HepG2 (cell line): ENCODE measurements at regions not wholly inside any gene's neighbourhood (a gene's known extent, or its start where the extent isn't known, plus 50 kb on each side); places are given as distances from the start of the nearest gene placed in this dataset.

Experiments
- ATAC-seq: fragments of 200-7000 bp; cut with Tn5 transposase; 3 replicates; pipeline ENCODE4 v1.9.1; 2020; ENCODE audit warnings: mild to moderate bottlenecking, moderate library complexity
- BruUV-seq: library from RNA; stranded (reverse); fragments of 400-500 nt; replicated peaks from 2 replicates; lab custom pipeline; 2021; lab: Mats Ljungman, UMichigan
- CTCF ChIA-PET: fragments of 300-600 bp; formaldehyde crosslinking; extraction: SDS; loops from one replicate; lab custom pipeline; 2021; ENCODE audit warnings: low total read pairs, inconsistent platforms, low intra/inter-chr PET ratio; lab: Yijun Ruan, JAX
- POLR2A ChIA-PET: fragments of 350-600 bp; sonication (Branson Sonifier 250); formaldehyde crosslinking; loops from one replicate; lab custom pipeline; 2020; ENCODE audit warnings: antibody characterized with exemption, inconsistent platforms; lab: Yijun Ruan, JAX
- DNase-seq: peaks from one replicate; pipeline ENCODE4 v3.0.0-alpha.2; 2015; ENCODE audit warnings: low spot score
- FAIRE-seq: peaks from 3 replicates; lab custom pipeline; 2011; peaks lifted over from hg19 to GRCh38; lab: Jason Lieb, UNC
- H2AFZ ChIP-seq: one replicate; pipeline ENCODE4 v1.6.1; 2011; ENCODE audit warnings: low read length, inconsistent platforms
- H3K27ac ChIP-seq: fragments of 300-600 bp; 3 replicates; pipeline ENCODE4 v1.8.0; 2011; ENCODE audit warnings: mixed run types, mild to moderate bottlenecking, mixed read lengths, low read length, inconsistent platforms; ENCODE audit not compliant: insufficient read depth; ENCODE audit errors: extremely low read length
- H3K27me3 ChIP-seq, 2 experiments: fragments of 200-600 bp in 1 of 2; 2 replicates in 1 of 2; 3 replicates in 1 of 2; pipeline versions ENCODE4 v1.6.0 to v1.8.0; 2011; ENCODE audit warnings: low read length in 2 of 2, mild to moderate bottlenecking in 2 of 2, moderate library complexity in 2 of 2, inconsistent platforms in 1 of 2; ENCODE audit not compliant: insufficient read depth in 2 of 2, control insufficient read depth in 1 of 2
- H3K36me3 ChIP-seq, 2 experiments: fragments of 200-600 bp in 1 of 2; replicated peaks in 1 of 2; 2 replicates in 1 of 2; 3 replicates in 1 of 2; pipeline versions ENCODE4 v1.5.1 to v1.8.0; 2011; ENCODE audit warnings: low read length in 2 of 2, inconsistent platforms in 1 of 2; ENCODE audit not compliant: insufficient read depth in 2 of 2, control insufficient read depth in 1 of 2
- H3K4me1 ChIP-seq: 2 replicates; pipeline ENCODE4 v1.5.1; 2012; ENCODE audit warnings: low read length, inconsistent platforms; ENCODE audit not compliant: insufficient read depth
- H3K4me2 ChIP-seq: 2 replicates; pipeline ENCODE4 v1.6.0; 2011; ENCODE audit warnings: low read depth, low read length, inconsistent platforms
- H3K4me3 ChIP-seq, 3 experiments: fragments of 200-600 bp in 1 of 3; sonication (generic), shearing (Covaris generic) in 1 of 3; replicated peaks in 1 of 3; 2 replicates each; pipeline ENCODE4 v1.5.1; 2011 to 2016; ENCODE audit warnings: low read length in 3 of 3, inconsistent platforms in 2 of 3, low read depth in 2 of 3, mild to moderate bottlenecking in 2 of 3, control low read depth in 1 of 3, mixed read lengths in 1 of 3; ENCODE audit not compliant: insufficient read depth in 1 of 3
- H3K79me2 ChIP-seq: one replicate; pipeline ENCODE4 v1.6.1; 2011; ENCODE audit warnings: low read length, inconsistent platforms; ENCODE audit not compliant: insufficient read depth
- H3K9ac ChIP-seq: 2 replicates; pipeline ENCODE4 v1.6.0; 2011; ENCODE audit warnings: mild to moderate bottlenecking, low read depth, low read length, inconsistent platforms; ENCODE audit not compliant: insufficient read depth
- H3K9me3 ChIP-seq: 2 replicates; pipeline ENCODE4 v1.5.1; 2012; ENCODE audit warnings: mild to moderate bottlenecking, low read length
- H4K20me1 ChIP-seq: 2 replicates; pipeline ENCODE4 v1.6.0; 2011; ENCODE audit warnings: inconsistent platforms, mild to moderate bottlenecking, low read length, moderate library complexity; ENCODE audit not compliant: insufficient read depth
- DPF2 ChIP-seq: sonication (generic); formaldehyde crosslinking; IDR thresholded peaks from 2 replicates; pipeline ENCODE4 v1.4.0; 2020; ENCODE audit warnings: mild to moderate bottlenecking, low read depth, missing genetic modification reagents, borderline replicate concordance
- LBX2 ChIP-seq: sonication (generic); formaldehyde crosslinking; IDR thresholded peaks from 2 replicates; pipeline ENCODE4 v1.5.0; 2020; ENCODE audit warnings: missing genetic modification reagents, mild to moderate bottlenecking, borderline replicate concordance
- MATR3 ChIP-seq: sonication (generic); formaldehyde crosslinking; IDR thresholded peaks from 2 replicates; pipeline ENCODE4 v1.4.0; 2020; ENCODE audit warnings: missing genetic modification reagents
- MTA1 ChIP-seq: sonication (generic); formaldehyde crosslinking; IDR thresholded peaks from 2 replicates; pipeline ENCODE4 v1.4.0; 2020; ENCODE audit warnings: missing genetic modification reagents, mild to moderate bottlenecking, borderline replicate concordance
- MXD3 ChIP-seq: IDR thresholded peaks from 2 replicates; pipeline ENCODE4 v1.6.1; 2016; ENCODE audit warnings: mild to moderate bottlenecking, missing biosample characterization, missing genetic modification reagents
- NR2F1 ChIP-seq, 2 experiments: fragments of 450-650 bp in 1 of 2; formaldehyde crosslinking in 1 of 2; IDR thresholded peaks; 2 replicates each; pipeline versions ENCODE4 v1.5.0 to v1.6.1; 2016 to 2020; ENCODE audit warnings: mild to moderate bottlenecking in 1 of 2, missing compliant biosample characterization in 1 of 2, missing genetic modification reagents in 1 of 2, moderate library complexity in 1 of 2
- SALL1 ChIP-seq: sonication (generic); formaldehyde crosslinking; IDR thresholded peaks from 2 replicates; pipeline ENCODE4 v1.8.0; 2022; ENCODE audit warnings: mild to moderate bottlenecking, missing genetic modification reagents
- SMARCC2 ChIP-seq: fragments of 450-650 bp; IDR thresholded peaks from 2 replicates; pipeline ENCODE4 v1.6.1; 2017; ENCODE audit warnings: antibody characterized with exemption, mild to moderate bottlenecking
- TFDP1 ChIP-seq: IDR thresholded peaks from 2 replicates; pipeline ENCODE4 v1.6.1; 2016; ENCODE audit warnings: missing compliant biosample characterization, missing genetic modification reagents, borderline replicate concordance
- YEATS4 ChIP-seq: sonication (generic); formaldehyde crosslinking; IDR thresholded peaks from 2 replicates; pipeline ENCODE4 v1.4.0; 2020; ENCODE audit warnings: missing genetic modification reagents, borderline replicate concordance
- ZBTB21 ChIP-seq: sonication (generic); formaldehyde crosslinking; IDR thresholded peaks from 2 replicates; pipeline ENCODE4 v1.4.0; 2020; ENCODE audit warnings: missing genetic modification reagents
- ZNF326 ChIP-seq: sonication (generic); formaldehyde crosslinking; IDR thresholded peaks from 2 replicates; pipeline ENCODE4 v1.4.0; 2020; ENCODE audit warnings: missing genetic modification reagents, borderline replicate concordance
- ZNF337 ChIP-seq: sonication (generic); formaldehyde crosslinking; IDR thresholded peaks from 2 replicates; pipeline ENCODE4 v1.5.1; 2020; ENCODE audit warnings: missing genetic modification reagents, low read depth, mild to moderate bottlenecking, borderline replicate concordance
- ZNF546 ChIP-seq: sonication (generic); formaldehyde crosslinking; conservative IDR thresholded peaks from 2 replicates; pipeline ENCODE4 v1.8.1; 2023; ENCODE audit warnings: mild to moderate bottlenecking, missing genetic modification reagents
- ZNF557 ChIP-seq: sonication (generic); formaldehyde crosslinking; IDR thresholded peaks from 2 replicates; pipeline ENCODE4 v1.4.0; 2020; ENCODE audit warnings: missing genetic modification reagents
- ZNF678 ChIP-seq: sonication (generic); formaldehyde crosslinking; IDR thresholded peaks from 2 replicates; pipeline ENCODE4 v1.4.0; 2020; ENCODE audit warnings: mild to moderate bottlenecking, missing genetic modification reagents
- ZUFSP ChIP-seq: sonication (generic); formaldehyde crosslinking; IDR thresholded peaks from 2 replicates; pipeline ENCODE4 v1.9.0; 2021; ENCODE audit warnings: missing genetic modification reagents, mild to moderate bottlenecking, borderline replicate concordance
- WGBS: methylation state at CpG from one replicate; pipeline ENCODE4 v1.1.6; 2017; ENCODE audit warnings: low lambda C conversion rate; 5-methylcytosine and 5-hydroxymethylcytosine counted together
- in situ Hi-C: cut with HindIII; loops from 2 replicates; pipeline ENCODE4 v1.10.0; 2017; ENCODE audit warnings: low pct_unique_long_range_greater_than_20kb; ENCODE audit not compliant: extremely low pct_ligation_motif_present
- intact Hi-C: fragments of 100-400 bp; cut with micrococcal nuclease; formaldehyde crosslinking; loops from one replicate; pipeline ENCODE4 v1.10.0; 2022; ENCODE audit not compliant: unreplicated experiment

- TF ChIP-seq ZNF326 (no peak), MXD3 (CRISPR knock-in tag) (no peak), YEATS4 (CRISPR knock-in tag) (no peak), SMARCC2 (no peak), ZNF546 (no peak), ZNF337 (CRISPR knock-in tag) (no peak)
These were observed 171.5 kb downstream of the PCDH18 start (continued) for GRCh38 chr4:137360761-137361160.

- FAIRE-seq: no peak
- Histone ChIP-seq H4K20me1 (no peaks in the 10 kb centered on the region), H3K9ac (no peak overlapping the region), H3K4me3 (no peak overlapping the region), H2AFZ (no peak overlapping the region), H3K4me1 (no peaks in the 10 kb centered on the region), H3K4me2 (no peak overlapping the region), H3K36me3 (no peaks in the 10 kb centered on the region), H3K9me3 (no peaks in the 10 kb centered on the region), H3K27me3 (no peaks in the 10 kb centered on the region), H3K79me2 (no peaks in the 10 kb centered on the region), H3K27ac (no peak overlapping the region)
- 3% methylated on average over 2 of the region's 2 CpGs for WGBS
- intact Hi-C loops: no loop called here
- no peak for DNase-seq
- ChIA-PET POLR2A (no interaction called here), CTCF (no interaction called here)
- TF ChIP-seq SALL1 (CRISPR knock-in tag) (no peak), TFDP1 (CRISPR knock-in tag) (no peak), ZUFSP (no peak), ZBTB21 (CRISPR knock-in tag) (no peak), LBX2 (CRISPR knock-in tag) (no peak), ZNF678 (CRISPR knock-in tag) (no peak), MATR3 (CRISPR knock-in tag) (no peak), DPF2 (CRISPR knock-in tag) (no peak), NR2F1 (CRISPR knock-in tag; IDR thresholded peaks at IDR 0.05) (no peak), ZNF557 (CRISPR knock-in tag) (no peak), MTA1 (CRISPR knock-in tag) (no peak)
- BruUV-seq: no TSS peak
- in situ Hi-C loops: no loop called here
- ATAC-seq: no peak
These were observed 172.5 kb downstream of the PCDH18 start for GRCh38 chr4:137359691-137360315.
